IPS-20b (cell line): ENCODE measurements at regions not wholly inside any gene's neighbourhood (a gene's known extent, or its start where the extent isn't known, plus 50 kb on each side); places are given as distances from the start of the nearest gene placed in this dataset.

Experiments
- H3K27ac ChIP-seq: one replicate; pipeline ENCODE4 v1.5.1; 2013; ENCODE audit warnings: low read length
- H3K27me3 ChIP-seq: 2 replicates; pipeline ENCODE4 v1.6.1; 2013; ENCODE audit warnings: mild to moderate bottlenecking, low read length, inconsistent platforms; ENCODE audit not compliant: insufficient read depth
- H3K36me3 ChIP-seq: 2 replicates; pipeline ENCODE4 v1.6.1; 2013; ENCODE audit warnings: low read depth, mild to moderate bottlenecking, inconsistent platforms, low read length, moderate library complexity; ENCODE audit not compliant: insufficient read depth
- H3K4me1 ChIP-seq: 2 replicates; pipeline ENCODE4 v1.6.1; 2013; ENCODE audit warnings: mild to moderate bottlenecking, control low read depth, inconsistent platforms, low read length, moderate library complexity; ENCODE audit not compliant: insufficient read depth
- H3K4me3 ChIP-seq: 2 replicates; pipeline ENCODE4 v1.5.1; 2013; ENCODE audit warnings: mild to moderate bottlenecking, low read length, inconsistent platforms
- H3K9ac ChIP-seq: 2 replicates; pipeline ENCODE4 v1.6.1; 2013; ENCODE audit warnings: low read depth, mild to moderate bottlenecking, inconsistent platforms, low read length, moderate library complexity
- H3K9me3 ChIP-seq: 2 replicates; pipeline ENCODE4 v1.6.1; 2013; ENCODE audit warnings: mild to moderate bottlenecking, low read depth, low read length, inconsistent platforms; ENCODE audit not compliant: insufficient read depth

- Histone ChIP-seq H3K27ac (no peak overlapping the region), H3K36me3 (no peaks in the 10 kb centered on the region), H3K9me3 (no peaks in the 10 kb centered on the region), H3K4me3 (no peak overlapping the region), H3K27me3 (no peaks in the 10 kb centered on the region), H3K9ac (no peak overlapping the region), H3K4me1 (no peaks in the 10 kb centered on the region)
These were observed 62.3 kb upstream of the DAPL1 start for GRCh38 chr2:158732573-158733429.

GRCh38 chr2:158733430-158733755, 61.7 kb upstream of the DAPL1 start:
- no peaks in the 10 kb centered on the region for H3K27me3 ChIP-seq
- no peak overlapping the region for H3K9ac ChIP-seq
- no peak overlapping the region for H3K27ac ChIP-seq
- no peaks in the 10 kb centered on the region for H3K9me3 ChIP-seq
- no peak overlapping the region for H3K4me3 ChIP-seq
- no peaks in the 10 kb centered on the region for H3K4me1 ChIP-seq
- H3K36me3 ChIP-seq, result no peaks in the 10 kb centered on the region

GRCh38 chr2:158734442-158734841, 60.7 kb upstream of the DAPL1 start:
- no peak overlapping the region for H3K9ac ChIP-seq
- H3K27ac ChIP-seq, result no peak overlapping the region
- H3K27me3 ChIP-seq, result no peaks in the 10 kb centered on the region
- no peak overlapping the region for H3K4me3 ChIP-seq
- no peaks in the 10 kb centered on the region for H3K36me3 ChIP-seq
- no peaks in the 10 kb centered on the region for H3K4me1 ChIP-seq
- no peaks in the 10 kb centered on the region for H3K9me3 ChIP-seq

GRCh38 chr2:158735822-158736580, 59.1 kb upstream of the DAPL1 start:
- Histone ChIP-seq H3K9me3 (no peaks in the 10 kb centered on the region), H3K36me3 (no peaks in the 10 kb centered on the region), H3K9ac (no peak overlapping the region), H3K4me3 (no peak overlapping the region), H3K27me3 (no peaks in the 10 kb centered on the region), H3K4me1 (no peaks in the 10 kb centered on the region), H3K27ac (no peak overlapping the region)

DNA sequence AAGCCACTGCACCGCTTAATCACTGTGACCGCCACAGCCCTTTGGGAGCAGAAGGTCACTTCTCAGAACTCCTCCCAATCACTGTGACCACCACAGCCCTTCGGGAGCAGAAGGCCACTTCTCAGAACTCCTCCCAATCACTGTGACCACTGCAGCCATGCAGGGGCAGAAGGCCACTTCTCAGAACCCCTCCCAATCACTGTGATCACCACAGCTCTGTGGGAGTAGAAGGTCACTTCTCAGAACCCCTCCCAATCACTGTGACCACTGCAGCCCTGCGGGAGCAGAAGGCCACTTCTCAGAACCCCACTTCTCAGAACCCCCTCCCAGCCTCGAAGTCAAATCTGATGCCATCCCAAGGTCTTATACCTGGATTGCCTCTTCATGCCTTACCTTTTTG, 56.8 kb upstream of the DAPL1 start:
- Histone ChIP-seq H3K4me1 (peaks cover 3% of the 10 kb centered on the region; the same call in 1 of the 2 replicates), H3K4me3 (no peak overlapping the region), H3K27me3 (no peaks in the 10 kb centered on the region)

GRCh38 chr2:158740127-158740526, 55.0 kb upstream of the DAPL1 start:
- Histone ChIP-seq H3K9ac (no peak overlapping the region), H3K36me3 (no peaks in the 10 kb centered on the region), H3K27ac (no peak overlapping the region), H3K4me3 (no peak overlapping the region), H3K9me3 (no peaks in the 10 kb centered on the region), H3K27me3 (no peaks in the 10 kb centered on the region), H3K4me1 (peaks cover 14% of the 10 kb centered on the region; the same call in 1 of the 2 replicates)

More for the DNA sequence above, 56.8 kb upstream of the DAPL1 start:
- Histone ChIP-seq H3K36me3 (no peaks in the 10 kb centered on the region), H3K9me3 (no peaks in the 10 kb centered on the region), H3K9ac (no peak overlapping the region), H3K27ac (no peak overlapping the region)

GRCh38 chr2:158740621-158741020, 54.5 kb upstream of the DAPL1 start:
- H3K9me3 ChIP-seq, result no peaks in the 10 kb centered on the region
- H3K4me3 ChIP-seq, result no peak overlapping the region
- H3K36me3 ChIP-seq, result no peaks in the 10 kb centered on the region
- peaks cover 15% of the 10 kb centered on the region; the same call in 1 of the 2 replicates for H3K4me1 ChIP-seq
- no peak overlapping the region for H3K9ac ChIP-seq
- H3K27me3 ChIP-seq, result no peaks in the 10 kb centered on the region
- no peak overlapping the region for H3K27ac ChIP-seq

- no peaks in the 10 kb centered on the region for H3K36me3 ChIP-seq
- H3K9ac ChIP-seq, result no peak overlapping the region
- H3K9me3 ChIP-seq, result no peaks in the 10 kb centered on the region
- H3K27me3 ChIP-seq, result no peaks in the 10 kb centered on the region
- no peak overlapping the region for H3K4me3 ChIP-seq
- H3K4me1 ChIP-seq, result peaks cover 19% of the 10 kb centered on the region; the same call in 1 of the 2 replicates
- no peak overlapping the region for H3K27ac ChIP-seq
These were observed 53.5 kb upstream of the DAPL1 start for GRCh38 chr2:158741625-158742024.

- Histone ChIP-seq H3K4me1 (peaks cover 19% of the 10 kb centered on the region; the same call in 1 of the 2 replicates), H3K27ac (no peak overlapping the region), H3K9me3 (no peaks in the 10 kb centered on the region), H3K4me3 (no peak overlapping the region), H3K36me3 (no peaks in the 10 kb centered on the region), H3K27me3 (no peaks in the 10 kb centered on the region), H3K9ac (no peak overlapping the region)
These were observed 52.6 kb upstream of the DAPL1 start for GRCh38 chr2:158742536-158742935.

DNA sequence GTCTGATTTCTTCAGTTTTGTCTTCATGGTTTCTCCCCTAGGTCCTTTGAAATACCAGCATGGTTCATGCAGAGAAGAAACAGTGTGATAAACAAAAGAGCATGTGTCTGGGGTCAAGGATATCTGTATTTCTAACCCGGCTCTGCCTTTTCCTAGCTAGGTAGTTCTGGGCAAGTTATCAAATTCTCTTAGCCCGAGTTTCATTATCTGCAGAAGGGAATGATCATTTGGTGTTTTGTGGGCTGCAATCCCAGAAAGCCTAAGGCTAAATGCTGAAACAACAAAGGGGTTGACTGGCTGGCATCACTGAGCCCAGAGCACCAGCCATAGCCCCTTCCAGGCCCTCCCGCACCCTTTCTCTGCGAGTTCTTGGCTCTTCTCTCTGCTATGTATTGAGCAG, 51.7 kb upstream of the DAPL1 start:
- Histone ChIP-seq H3K9me3 (no peaks in the 10 kb centered on the region), H3K36me3 (no peaks in the 10 kb centered on the region)

DNA sequence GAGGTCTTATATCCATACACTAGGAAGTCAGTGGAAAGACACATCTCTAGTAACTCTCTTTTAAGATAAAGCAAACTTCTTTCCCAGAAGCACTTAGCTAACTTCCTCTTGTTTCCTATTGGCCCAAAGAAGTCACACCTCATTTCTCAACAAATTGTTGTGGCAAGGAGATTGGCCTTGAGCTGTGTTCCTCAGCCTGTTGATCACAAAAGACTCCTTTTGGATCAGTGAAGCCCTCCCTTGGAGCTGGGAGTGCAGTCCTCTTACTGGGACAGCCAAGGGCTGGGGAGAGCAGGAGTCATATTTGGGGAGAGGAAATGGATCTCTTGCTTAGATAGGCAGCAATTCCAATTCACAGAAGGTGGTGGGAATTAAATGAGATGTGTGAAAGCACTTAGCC, 51.2 kb upstream of the DAPL1 start:
- no peak overlapping the region for H3K9ac ChIP-seq
- no peaks in the 10 kb centered on the region for H3K27me3 ChIP-seq
- no peaks in the 10 kb centered on the region for H3K9me3 ChIP-seq
- H3K4me1 ChIP-seq, result peaks cover 19% of the 10 kb centered on the region; the same call in 1 of the 2 replicates
- H3K4me3 ChIP-seq, result no peak overlapping the region
- H3K36me3 ChIP-seq, result no peaks in the 10 kb centered on the region
- H3K27ac ChIP-seq, result no peak overlapping the region

More for the DNA sequence above, 51.7 kb upstream of the DAPL1 start:
- peaks cover 19% of the 10 kb centered on the region; the same call in 1 of the 2 replicates for H3K4me1 ChIP-seq
- H3K27me3 ChIP-seq, result no peaks in the 10 kb centered on the region
- H3K27ac ChIP-seq, result no peak overlapping the region
- H3K4me3 ChIP-seq, result no peak overlapping the region
- H3K9ac ChIP-seq, result no peak overlapping the region
